ENCODE measurements at regions not wholly inside any gene's neighbourhood (a gene's known extent, or its start where the extent isn't known, plus 50 kb on each side); places are given as distances from the start of the nearest gene placed in this dataset.

- Histone ChIP-seq H3K9me3 (ENCODE audit: insufficient read depth, low read depth, low read length) (no peaks in the 10 kb centered on the region), H2AFZ (ENCODE audit: low read length) (no peak overlapping the region), H4K20me1 (ENCODE audit: insufficient read depth, low read length, poor library complexity, severe bottlenecking) (no peaks in the 10 kb centered on the region), H3K4me3 (ENCODE audit: low read length, poor library complexity, severe bottlenecking) (no peak overlapping the region), H3K9ac (ENCODE audit: low read depth, low read length, poor library complexity, severe bottlenecking) (no peak overlapping the region), H3K4me1 (ENCODE audit: insufficient read depth, low read length, poor library complexity, severe bottlenecking) (no peaks in the 10 kb centered on the region), H3K79me2 (ENCODE audit: insufficient read depth, low read length) (no peaks in the 10 kb centered on the region), H3K4me2 (ENCODE audit: low read depth, low read length, poor library complexity, severe bottlenecking) (no peak overlapping the region), H3K27me3 (ENCODE audit: insufficient read depth, low read length, poor library complexity, severe bottlenecking) (no peaks in the 10 kb centered on the region), H3K9me2 (replicated peaks; ENCODE audit: low read depth, low read length) (no peaks in the 10 kb centered on the region), H3K36me3 (ENCODE audit: insufficient read depth, low read length) (no peaks in the 10 kb centered on the region), H3F3A (ENCODE audit: low read depth) (no peaks in the 10 kb centered on the region)
- peak; percentile 72 for TF ChIP-seq CTCF (conservative IDR thresholded peaks at IDR 0.05; ENCODE audit: low read length)
- TF ChIP-seq EZH2phosphoT487 (IDR thresholded peaks at IDR 0.05; ENCODE audit: borderline replicate concordance), result no peak
Measured at GRCh38 chr4:17347445-17347844, 164.4 kb downstream of the QDPR start.

- H3K9me2 ChIP-seq (replicated peaks; ENCODE audit: low read depth, low read length), result no peaks in the 10 kb centered on the region
- no peak for TF ChIP-seq EZH2phosphoT487 (IDR thresholded peaks at IDR 0.05; ENCODE audit: borderline replicate concordance)
- no peak for TF ChIP-seq CTCF (conservative IDR thresholded peaks at IDR 0.05; ENCODE audit: low read length)
- H3K27me3 ChIP-seq (ENCODE audit: insufficient read depth, low read length, poor library complexity, severe bottlenecking), result no peaks in the 10 kb centered on the region
- H3K4me3 ChIP-seq (ENCODE audit: low read length, poor library complexity, severe bottlenecking), result no peak overlapping the region
- peaks cover 9% of the 10 kb centered on the region for H3K4me1 ChIP-seq (ENCODE audit: insufficient read depth, low read length, poor library complexity, severe bottlenecking)
- H3K9ac ChIP-seq (ENCODE audit: low read depth, low read length, poor library complexity, severe bottlenecking), result no peak overlapping the region
- H3K79me2 ChIP-seq (ENCODE audit: insufficient read depth, low read length), result no peaks in the 10 kb centered on the region
- no peaks in the 10 kb centered on the region for H3F3A ChIP-seq (ENCODE audit: low read depth)
- no peaks in the 10 kb centered on the region for H3K9me3 ChIP-seq (ENCODE audit: insufficient read depth, low read depth, low read length)
- no peaks in the 10 kb centered on the region for H4K20me1 ChIP-seq (ENCODE audit: insufficient read depth, low read length, poor library complexity, severe bottlenecking)
- no peak overlapping the region for H2AFZ ChIP-seq (ENCODE audit: low read length)
- H3K36me3 ChIP-seq (ENCODE audit: insufficient read depth, low read length), result no peaks in the 10 kb centered on the region
- no peak overlapping the region for H3K4me2 ChIP-seq (ENCODE audit: low read depth, low read length, poor library complexity, severe bottlenecking)
Measured at GRCh38 chr4:17339376-17339775, 172.5 kb downstream of the QDPR start.

GRCh38 chr4:17336986-17337385, 174.9 kb downstream of the QDPR start:
- H3K4me3 ChIP-seq (ENCODE audit: low read length, poor library complexity, severe bottlenecking), result no peak overlapping the region

More at GRCh38 chr4:17336986-17337385, 174.9 kb downstream of the QDPR start:
- H3K9ac ChIP-seq (ENCODE audit: low read depth, low read length, poor library complexity, severe bottlenecking), result no peak overlapping the region
- no peaks in the 10 kb centered on the region for H3K9me2 ChIP-seq (replicated peaks; ENCODE audit: low read depth, low read length)
- H3K4me2 ChIP-seq (ENCODE audit: low read depth, low read length, poor library complexity, severe bottlenecking), result peak overlapping the region; percentile 27
- no peak for TF ChIP-seq EZH2phosphoT487 (IDR thresholded peaks at IDR 0.05; ENCODE audit: borderline replicate concordance)
- TF ChIP-seq CTCF (conservative IDR thresholded peaks at IDR 0.05; ENCODE audit: low read length), result no peak
- H3K27me3 ChIP-seq (ENCODE audit: insufficient read depth, low read length, poor library complexity, severe bottlenecking), result no peaks in the 10 kb centered on the region
- H3K4me1 ChIP-seq (ENCODE audit: insufficient read depth, low read length, poor library complexity, severe bottlenecking), result peaks cover 9% of the 10 kb centered on the region
- no peaks in the 10 kb centered on the region for H4K20me1 ChIP-seq (ENCODE audit: insufficient read depth, low read length, poor library complexity, severe bottlenecking)
- H2AFZ ChIP-seq (ENCODE audit: low read length), result no peak overlapping the region
- H3F3A ChIP-seq (ENCODE audit: low read depth), result no peaks in the 10 kb centered on the region
- H3K9me3 ChIP-seq (ENCODE audit: insufficient read depth, low read depth, low read length), result no peaks in the 10 kb centered on the region
- H3K36me3 ChIP-seq (ENCODE audit: insufficient read depth, low read length), result no peaks in the 10 kb centered on the region
- H3K79me2 ChIP-seq (ENCODE audit: insufficient read depth, low read length), result no peaks in the 10 kb centered on the region

Measured in Loucy (cell line).